ENCODE measurements at regions not wholly inside any gene's neighbourhood (a gene's known extent, or its start where the extent isn't known, plus 50 kb on each side); places are given as distances from the start of the nearest gene placed in this dataset.
A peak's percentile ranks its signal among the peaks of the same experiment; 100 is the strongest.

DNA sequence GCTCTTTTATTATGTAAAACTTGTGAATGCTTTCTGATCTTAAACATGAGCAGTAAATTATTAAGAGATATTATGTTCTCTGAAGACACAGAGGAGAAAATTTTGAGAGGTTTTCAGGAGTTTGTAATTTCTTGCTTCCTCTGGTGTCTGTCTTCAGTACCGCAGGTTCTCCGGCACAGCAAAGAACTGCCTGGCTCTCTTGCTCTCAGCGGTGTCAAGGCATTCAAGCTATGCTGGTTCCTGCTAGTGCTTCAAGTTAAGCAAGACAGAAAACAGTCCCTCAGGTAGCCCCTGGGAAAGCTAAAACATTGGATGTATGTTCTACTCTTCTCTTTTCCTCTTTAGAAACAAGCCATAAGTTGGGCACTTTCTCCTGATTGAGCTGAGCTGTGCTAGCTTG, 120.2 kb upstream of the CENPE start:
- Histone ChIP-seq H3K27me3 (ENCODE audit: control insufficient read depth, insufficient read depth, low read length) (no peaks in the 10 kb centered on the region), H3K36me3 (ENCODE audit: control insufficient read depth, insufficient read depth, low read length) (no peaks in the 10 kb centered on the region), H3K4me3 (ENCODE audit: low read depth, low read length) (no peak overlapping the region)
- no peak for DNase-seq (ENCODE audit: low read depth)
- FAIRE-seq: no peak
- TF ChIP-seq CTCF (IDR thresholded peaks at IDR 0.05; ENCODE audit: insufficient read depth, low read length, severe bottlenecking): no peak

- Histone ChIP-seq H3K4me3 (ENCODE audit: low read depth, low read length) (no peak overlapping the region), H3K27me3 (ENCODE audit: control insufficient read depth, insufficient read depth, low read length) (no peaks in the 10 kb centered on the region), H3K36me3 (ENCODE audit: control insufficient read depth, insufficient read depth, low read length) (no peaks in the 10 kb centered on the region)
- TF ChIP-seq CTCF (IDR thresholded peaks at IDR 0.05; ENCODE audit: insufficient read depth, low read length, severe bottlenecking): no peak
- FAIRE-seq (no peak), DNase-seq (ENCODE audit: low read depth) (no peak)
Measured at GRCh38 chr4:103308248-103308561, 110.1 kb upstream of the CENPE start.

- Histone ChIP-seq H3K27me3 (ENCODE audit: control insufficient read depth, insufficient read depth, low read length) (no peaks in the 10 kb centered on the region), H3K4me3 (ENCODE audit: low read depth, low read length) (no peak overlapping the region), H3K36me3 (ENCODE audit: control insufficient read depth, insufficient read depth, low read length) (no peaks in the 10 kb centered on the region)
- no peak for TF ChIP-seq CTCF (IDR thresholded peaks at IDR 0.05; ENCODE audit: insufficient read depth, low read length, severe bottlenecking)
- DNase-seq (ENCODE audit: low read depth) (no peak), FAIRE-seq (no peak)
Measured at GRCh38 chr4:103307453-103308247, 109.5 kb upstream of the CENPE start.

GRCh38 chr4:103306870-103307375, 108.8 kb upstream of the CENPE start:
- no peaks in the 10 kb centered on the region for H3K36me3 ChIP-seq (ENCODE audit: control insufficient read depth, insufficient read depth, low read length)
- H3K27me3 ChIP-seq (ENCODE audit: control insufficient read depth, insufficient read depth, low read length): no peaks in the 10 kb centered on the region
- DNase-seq (ENCODE audit: low read depth): peak; percentile 10
- FAIRE-seq: no peak
- no peak overlapping the region for H3K4me3 ChIP-seq (ENCODE audit: low read depth, low read length)
- TF ChIP-seq CTCF (IDR thresholded peaks at IDR 0.05; ENCODE audit: insufficient read depth, low read length, severe bottlenecking): no peak

DNA sequence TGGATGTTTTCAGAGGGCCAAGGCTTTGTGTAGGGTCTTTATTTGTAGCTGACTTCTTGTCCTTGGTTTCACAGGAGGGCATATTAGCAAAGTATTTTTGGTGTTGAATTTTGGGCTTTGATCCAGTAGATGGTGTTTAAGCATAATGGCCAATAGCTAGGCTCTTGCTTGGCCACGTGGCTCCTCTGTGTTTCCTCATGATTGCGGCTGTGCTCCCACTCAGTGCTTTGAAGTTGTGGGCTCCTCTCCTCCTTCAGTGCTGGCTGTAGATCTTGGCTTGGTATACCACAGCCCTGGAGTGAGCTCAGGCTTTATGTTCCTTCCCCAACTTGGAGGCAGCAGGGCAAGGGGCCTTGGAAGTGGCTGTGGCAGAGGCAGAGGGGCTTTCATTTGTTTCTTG, 107.2 kb upstream of the CENPE start:
- FAIRE-seq: no peak
- Histone ChIP-seq H3K27me3 (ENCODE audit: control insufficient read depth, insufficient read depth, low read length) (no peaks in the 10 kb centered on the region), H3K4me3 (ENCODE audit: low read depth, low read length) (no peak overlapping the region), H3K36me3 (ENCODE audit: control insufficient read depth, insufficient read depth, low read length) (no peaks in the 10 kb centered on the region)
- DNase-seq (ENCODE audit: low read depth): no peak
- no peak for TF ChIP-seq CTCF (IDR thresholded peaks at IDR 0.05; ENCODE audit: insufficient read depth, low read length, severe bottlenecking)

DNA sequence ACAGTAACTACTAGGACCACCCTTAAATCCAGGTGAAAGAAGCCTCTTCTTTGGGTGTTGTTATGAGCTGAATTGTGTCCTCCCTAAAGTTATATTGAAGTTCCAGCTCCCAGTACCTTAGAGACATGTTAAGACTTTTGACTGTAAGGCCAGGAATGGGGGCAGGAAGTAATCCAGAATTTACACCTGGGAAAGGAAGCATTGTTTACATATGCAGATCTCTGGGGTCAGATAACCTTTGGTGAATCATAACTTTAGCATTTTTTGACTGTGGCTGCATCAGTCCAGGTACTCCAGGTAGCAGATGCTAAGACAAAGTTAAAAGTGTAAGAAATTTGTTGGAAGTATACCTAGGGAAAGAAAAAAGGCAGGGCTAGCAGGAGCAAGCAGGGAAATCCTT, 104.9 kb upstream of the CENPE start:
- no peak for TF ChIP-seq CTCF (IDR thresholded peaks at IDR 0.05; ENCODE audit: insufficient read depth, low read length, severe bottlenecking)
- Histone ChIP-seq H3K4me3 (ENCODE audit: low read depth, low read length) (no peak overlapping the region), H3K27me3 (ENCODE audit: control insufficient read depth, insufficient read depth, low read length) (no peaks in the 10 kb centered on the region), H3K36me3 (ENCODE audit: control insufficient read depth, insufficient read depth, low read length) (no peaks in the 10 kb centered on the region)
- FAIRE-seq: no peak
- peak; percentile 87 for DNase-seq (ENCODE audit: low read depth)
